GM12878 (cell line): ENCODE measurements at regions not wholly inside any gene's neighbourhood (a gene's known extent, or its start where the extent isn't known, plus 50 kb on each side); places are given as distances from the start of the nearest gene placed in this dataset.

Experiments
- BHLHE40 ChIP-seq, 2 experiments: fragments of 450-650 bp in 1 of 2; IDR thresholded peaks; 2 replicates each; pipeline ENCODE4 v1.6.1; 2011 to 2017; ENCODE audit warnings: low read depth in 2 of 2, borderline replicate concordance in 1 of 2, improper control_type of control experiment in 1 of 2, low read length in 1 of 2, mild to moderate bottlenecking in 1 of 2
- CBFB ChIP-seq: IDR thresholded peaks from 2 replicates; pipeline ENCODE4 v1.6.1; 2016; ENCODE audit warnings: antibody characterized with exemption, low read depth
- CEBPB ChIP-seq, 2 experiments: fragments of 150-350 bp in 1 of 2; IDR thresholded peaks; 2 replicates each; pipeline ENCODE4 v1.6.1; 2012 to 2014; ENCODE audit warnings: low read depth in 2 of 2, low read length in 2 of 2, borderline replicate concordance in 1 of 2, inconsistent platforms in 1 of 2
- CTCF ChIP-seq, 3 experiments: IDR thresholded peaks in 2 of 3; conservative IDR thresholded peaks in 1 of 3; 2 replicates each; pipeline ENCODE4 v1.5.1; 2011; ENCODE audit warnings: low read depth in 3 of 3, low read length in 3 of 3, mild to moderate bottlenecking in 3 of 3, control low read depth in 2 of 3, moderate library complexity in 2 of 3, inconsistent platforms in 1 of 3, mixed read lengths in 1 of 3; ENCODE audit not compliant: control insufficient read depth in 2 of 3, insufficient read depth in 1 of 3; ENCODE audit errors: extremely low read depth in 1 of 3
- ETV6 ChIP-seq, 2 experiments: fragments of 450-650 bp in 1 of 2; IDR thresholded peaks in 1 of 2; conservative IDR thresholded peaks in 1 of 2; 2 replicates each; pipeline ENCODE4 v1.6.1; 2014; ENCODE audit warnings: antibody characterized with exemption in 1 of 2, borderline replicate concordance in 1 of 2, low read depth in 1 of 2, mild to moderate bottlenecking in 1 of 2, moderate library complexity in 1 of 2
- HDAC2 ChIP-seq: fragments of 200-600 bp; sonication (generic); IDR thresholded peaks from 2 replicates; pipeline ENCODE4 v1.6.1; 2017
- NR2C2 ChIP-seq: IDR thresholded peaks from 2 replicates; pipeline ENCODE4 v1.6.1; 2011; ENCODE audit warnings: borderline replicate concordance, low read depth; ENCODE audit not compliant: control insufficient read depth, insufficient read length
- POLR2A ChIP-seq: IDR thresholded peaks from 2 replicates; pipeline ENCODE4 v1.6.1; 2011; ENCODE audit warnings: low read depth, mild to moderate bottlenecking, low read length
- RAD51 ChIP-seq: fragments of 450-650 bp; IDR thresholded peaks from 2 replicates; pipeline ENCODE4 v1.6.1; 2016; ENCODE audit warnings: moderate library complexity, mild to moderate bottlenecking, inconsistent platforms
- SIN3A ChIP-seq: IDR thresholded peaks from 2 replicates; pipeline ENCODE4 v1.6.1; 2012; ENCODE audit warnings: low read depth, low read length, improper control_type of control experiment
- TF ChIP-seq, protein P1 (sequence below): IDR thresholded peaks from 2 replicates; pipeline ENCODE4 v1.6.1; 2012; ENCODE audit warnings: mild to moderate bottlenecking, low read depth, low read length
- TF ChIP-seq, protein P2 (sequence below): IDR thresholded peaks from 2 replicates; pipeline ENCODE4 v1.6.1; 2011; ENCODE audit warnings: low read depth, mild to moderate bottlenecking, low read length, moderate library complexity, borderline replicate concordance; ENCODE audit errors: extremely low read depth

GRCh38 chr16:89039756-89040155 lies 53.9 kb upstream of the ACSF3 start:
- TF ChIP-seq, protein P1, sequence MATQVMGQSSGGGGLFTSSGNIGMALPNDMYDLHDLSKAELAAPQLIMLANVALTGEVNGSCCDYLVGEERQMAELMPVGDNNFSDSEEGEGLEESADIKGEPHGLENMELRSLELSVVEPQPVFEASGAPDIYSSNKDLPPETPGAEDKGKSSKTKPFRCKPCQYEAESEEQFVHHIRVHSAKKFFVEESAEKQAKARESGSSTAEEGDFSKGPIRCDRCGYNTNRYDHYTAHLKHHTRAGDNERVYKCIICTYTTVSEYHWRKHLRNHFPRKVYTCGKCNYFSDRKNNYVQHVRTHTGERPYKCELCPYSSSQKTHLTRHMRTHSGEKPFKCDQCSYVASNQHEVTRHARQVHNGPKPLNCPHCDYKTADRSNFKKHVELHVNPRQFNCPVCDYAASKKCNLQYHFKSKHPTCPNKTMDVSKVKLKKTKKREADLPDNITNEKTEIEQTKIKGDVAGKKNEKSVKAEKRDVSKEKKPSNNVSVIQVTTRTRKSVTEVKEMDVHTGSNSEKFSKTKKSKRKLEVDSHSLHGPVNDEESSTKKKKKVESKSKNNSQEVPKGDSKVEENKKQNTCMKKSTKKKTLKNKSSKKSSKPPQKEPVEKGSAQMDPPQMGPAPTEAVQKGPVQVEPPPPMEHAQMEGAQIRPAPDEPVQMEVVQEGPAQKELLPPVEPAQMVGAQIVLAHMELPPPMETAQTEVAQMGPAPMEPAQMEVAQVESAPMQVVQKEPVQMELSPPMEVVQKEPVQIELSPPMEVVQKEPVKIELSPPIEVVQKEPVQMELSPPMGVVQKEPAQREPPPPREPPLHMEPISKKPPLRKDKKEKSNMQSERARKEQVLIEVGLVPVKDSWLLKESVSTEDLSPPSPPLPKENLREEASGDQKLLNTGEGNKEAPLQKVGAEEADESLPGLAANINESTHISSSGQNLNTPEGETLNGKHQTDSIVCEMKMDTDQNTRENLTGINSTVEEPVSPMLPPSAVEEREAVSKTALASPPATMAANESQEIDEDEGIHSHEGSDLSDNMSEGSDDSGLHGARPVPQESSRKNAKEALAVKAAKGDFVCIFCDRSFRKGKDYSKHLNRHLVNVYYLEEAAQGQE = no peak
- TF ChIP-seq HDAC2 (no peak), CBFB (no peak), SIN3A (no peak), RAD51 (no peak), ETV6 (conservative IDR thresholded peaks at IDR 0.05 in 1 of 2, IDR thresholded peaks at IDR 0.05 in 1 of 2; ENCODE audit: borderline replicate concordance in 1 of 2, low read depth in 1 of 2) (no peak), POLR2A (no peak), CEBPB (IDR thresholded peaks at IDR 0.05; ENCODE audit: borderline replicate concordance in 1 of 2, low read depth in 2 of 2, low read length in 2 of 2) (no peak), CTCF (IDR thresholded peaks at IDR 0.05 in 2 of 3, conservative IDR thresholded peaks at IDR 0.05 in 1 of 3; ENCODE audit: control insufficient read depth in 2 of 3, extremely low read depth in 1 of 3, insufficient read depth in 1 of 3, low read depth in 3 of 3, low read length in 3 of 3) (no peak), NR2C2 (no peak), BHLHE40 (IDR thresholded peaks at IDR 0.05; ENCODE audit: borderline replicate concordance in 1 of 2, low read depth in 2 of 2, low read length in 1 of 2) (peak; percentile 7 to 15; a peak in 1 of 4 replicates)
- TF ChIP-seq, protein P2, sequence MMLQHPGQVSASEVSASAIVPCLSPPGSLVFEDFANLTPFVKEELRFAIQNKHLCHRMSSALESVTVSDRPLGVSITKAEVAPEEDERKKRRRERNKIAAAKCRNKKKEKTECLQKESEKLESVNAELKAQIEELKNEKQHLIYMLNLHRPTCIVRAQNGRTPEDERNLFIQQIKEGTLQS = no peak
